ENCODE measurements at regions not wholly inside any gene's neighbourhood (a gene's known extent, or its start where the extent isn't known, plus 50 kb on each side); places are given as distances from the start of the nearest gene placed in this dataset.

DNA sequence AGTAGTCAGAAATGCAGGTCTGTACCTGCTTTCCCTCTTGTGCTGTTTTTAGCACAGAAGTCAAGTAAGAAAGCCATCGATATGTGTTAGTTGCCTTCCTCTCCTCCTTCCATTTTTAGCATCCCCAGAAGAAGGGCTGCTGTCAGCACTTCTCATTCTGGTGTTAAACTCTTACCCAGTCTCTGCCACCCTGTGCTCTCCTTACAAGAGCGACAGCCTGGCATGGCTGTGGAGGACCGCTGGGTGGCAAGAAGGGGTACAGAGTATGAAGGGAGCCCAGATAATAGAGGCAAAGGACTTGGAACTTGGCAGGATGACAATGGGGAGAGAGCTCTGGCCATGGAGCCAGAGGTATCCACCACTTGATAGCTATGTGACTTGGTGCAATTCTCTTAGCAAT, 103.5 kb downstream of the RPS24 start:
- Histone ChIP-seq H3K4me3 (replicated peaks in 1 of 2; ENCODE audit: low read depth in 1 of 2, low read length in 2 of 2) (no peak overlapping the region), H3K36me3 (ENCODE audit: control insufficient read depth in 1 of 2, insufficient read depth in 2 of 2, low read length in 2 of 2) (no peaks in the 10 kb centered on the region), H3K9ac (ENCODE audit: low read length) (no peak overlapping the region), H3K9me3 (ENCODE audit: control insufficient read depth in 1 of 2, insufficient read depth in 1 of 2, low read depth in 1 of 2, low read length in 2 of 2) (no peaks in the 10 kb centered on the region), H3K27ac (ENCODE audit: low read depth, low read length) (no peak overlapping the region), H3K4me2 (ENCODE audit: low read length) (no peak overlapping the region), H3K4me1 (ENCODE audit: control insufficient read depth in 1 of 2, insufficient read depth in 2 of 2, low read length in 2 of 2) (no peaks in the 10 kb centered on the region), H2AFZ (ENCODE audit: low read depth, low read length, poor library complexity, severe bottlenecking) (no peak overlapping the region), H3K27me3 (ENCODE audit: insufficient read depth, low read length) (peaks cover 32% of the 10 kb centered on the region; the same call in 1 of the 2 replicates), H4K20me1 (ENCODE audit: insufficient read depth) (no peaks in the 10 kb centered on the region), H3K9me2 (ENCODE audit: insufficient read depth) (no peaks in the 10 kb centered on the region), H3K79me2 (ENCODE audit: insufficient read depth, low read length) (no peaks in the 10 kb centered on the region)
- intact Hi-C loops (cut with micrococcal nuclease) = no loop called here
- TF ChIP-seq JUND (IDR thresholded peaks at IDR 0.05) (no peak), ZFX (IDR thresholded peaks at IDR 0.05) (no peak), YY1 (IDR thresholded peaks at IDR 0.05; ENCODE audit: extremely low read depth, insufficient replicate concordance, low read depth, low read length) (no peak), SIN3A (IDR thresholded peaks at IDR 0.05; ENCODE audit: low read depth) (no peak), TCF7L2 (IDR thresholded peaks at IDR 0.05; ENCODE audit: borderline replicate concordance, extremely low read depth, insufficient read depth, insufficient read length) (no peak)
- TF ChIP-seq, protein P1, sequence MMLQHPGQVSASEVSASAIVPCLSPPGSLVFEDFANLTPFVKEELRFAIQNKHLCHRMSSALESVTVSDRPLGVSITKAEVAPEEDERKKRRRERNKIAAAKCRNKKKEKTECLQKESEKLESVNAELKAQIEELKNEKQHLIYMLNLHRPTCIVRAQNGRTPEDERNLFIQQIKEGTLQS (IDR thresholded peaks at IDR 0.05) = no peak
- TF ChIP-seq, protein P2, sequence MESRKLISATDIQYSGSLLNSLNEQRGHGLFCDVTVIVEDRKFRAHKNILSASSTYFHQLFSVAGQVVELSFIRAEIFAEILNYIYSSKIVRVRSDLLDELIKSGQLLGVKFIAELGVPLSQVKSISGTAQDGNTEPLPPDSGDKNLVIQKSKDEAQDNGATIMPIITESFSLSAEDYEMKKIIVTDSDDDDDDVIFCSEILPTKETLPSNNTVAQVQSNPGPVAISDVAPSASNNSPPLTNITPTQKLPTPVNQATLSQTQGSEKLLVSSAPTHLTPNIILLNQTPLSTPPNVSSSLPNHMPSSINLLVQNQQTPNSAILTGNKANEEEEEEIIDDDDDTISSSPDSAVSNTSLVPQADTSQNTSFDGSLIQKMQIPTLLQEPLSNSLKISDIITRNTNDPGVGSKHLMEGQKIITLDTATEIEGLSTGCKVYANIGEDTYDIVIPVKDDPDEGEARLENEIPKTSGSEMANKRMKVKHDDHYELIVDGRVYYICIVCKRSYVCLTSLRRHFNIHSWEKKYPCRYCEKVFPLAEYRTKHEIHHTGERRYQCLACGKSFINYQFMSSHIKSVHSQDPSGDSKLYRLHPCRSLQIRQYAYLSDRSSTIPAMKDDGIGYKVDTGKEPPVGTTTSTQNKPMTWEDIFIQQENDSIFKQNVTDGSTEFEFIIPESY (IDR thresholded peaks at IDR 0.05; ENCODE audit: extremely low read depth, insufficient replicate concordance, low read length) = no peak
- TF ChIP-seq, protein P3, sequence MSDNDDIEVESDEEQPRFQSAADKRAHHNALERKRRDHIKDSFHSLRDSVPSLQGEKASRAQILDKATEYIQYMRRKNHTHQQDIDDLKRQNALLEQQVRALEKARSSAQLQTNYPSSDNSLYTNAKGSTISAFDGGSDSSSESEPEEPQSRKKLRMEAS (IDR thresholded peaks at IDR 0.05) = no peak
- DNase-seq (ENCODE audit: low read depth, low spot score) (no peak), ATAC-seq (no peak)
- BruUV-seq (replicated peaks) = no TSS peak
- ChIA-PET POLR2A (no interaction called here), RAD21 (ENCODE audit: low non-redundant PET in 1 of 2, low total read pairs in 2 of 2, uncharacterized antibody in 2 of 2, unreplicated experiment in 2 of 2) (no interaction called here), CTCF (no interaction called here)

DNA sequence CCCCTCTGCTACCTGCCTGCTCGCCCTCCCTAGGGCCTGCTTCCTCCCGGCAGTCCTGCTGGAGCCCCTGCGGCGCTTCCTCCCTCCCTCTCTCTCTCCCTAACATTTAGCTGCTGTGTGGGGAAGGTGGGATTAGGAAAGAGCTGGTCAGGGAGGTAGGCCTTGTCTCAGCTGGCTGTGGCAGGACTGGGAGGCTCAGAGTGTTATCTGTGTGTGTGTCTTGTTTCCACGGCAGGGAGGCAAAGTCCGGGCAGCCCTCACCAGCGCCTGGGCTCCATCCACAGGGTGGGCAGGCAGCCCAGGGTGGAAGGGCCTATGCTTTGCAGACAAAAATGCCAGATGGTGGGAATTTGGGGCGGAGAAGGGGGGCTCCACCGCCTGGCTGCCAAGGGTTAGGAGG, 105.7 kb downstream of the RPS24 start:
- H3K9ac ChIP-seq (ENCODE audit: low read length) = no peak overlapping the region
- no peaks in the 10 kb centered on the region for H4K20me1 ChIP-seq (ENCODE audit: insufficient read depth)
- DNase-seq (ENCODE audit: low read depth, low spot score) (no peak), ATAC-seq (no peak)
- no peaks in the 10 kb centered on the region for H3K36me3 ChIP-seq (ENCODE audit: control insufficient read depth in 1 of 2, insufficient read depth in 2 of 2, low read length in 2 of 2)
- no peaks in the 10 kb centered on the region for H3K9me2 ChIP-seq (ENCODE audit: insufficient read depth)
- RAD21 ChIA-PET (ENCODE audit: low non-redundant PET in 1 of 2, low total read pairs in 2 of 2, uncharacterized antibody in 2 of 2, unreplicated experiment in 2 of 2) = no interaction called here
- no peaks in the 10 kb centered on the region for H3K79me2 ChIP-seq (ENCODE audit: insufficient read depth, low read length)
- no peak overlapping the region for H3K4me3 ChIP-seq (replicated peaks in 1 of 2; ENCODE audit: low read depth in 1 of 2, low read length in 2 of 2)
- H2AFZ ChIP-seq (ENCODE audit: low read depth, low read length, poor library complexity, severe bottlenecking) = no peak overlapping the region
- H3K4me1 ChIP-seq (ENCODE audit: control insufficient read depth in 1 of 2, insufficient read depth in 2 of 2, low read length in 2 of 2) = no peaks in the 10 kb centered on the region
- TF ChIP-seq SRF (IDR thresholded peaks at IDR 0.05; ENCODE audit: low read depth) (no peak), CBX3 (IDR thresholded peaks at IDR 0.05; ENCODE audit: low read depth) (no peak), POLR2AphosphoS5 (IDR thresholded peaks at IDR 0.05; ENCODE audit: low read depth, low read length) (no peak), SP1 (IDR thresholded peaks at IDR 0.05; ENCODE audit: low read depth) (no peak), ZNF274 (IDR thresholded peaks at IDR 0.05; ENCODE audit: low read depth, low read length) (no peak), FOSL1 (IDR thresholded peaks at IDR 0.05; ENCODE audit: low read depth) (no peak), RAD21 (IDR thresholded peaks at IDR 0.05; ENCODE audit: low read depth) (no peak), EZH2 (IDR thresholded peaks at IDR 0.05) (no peak), ZFX (IDR thresholded peaks at IDR 0.05) (no peak), EGR1 (IDR thresholded peaks at IDR 0.05; ENCODE audit: low read depth) (no peak), YY1 (IDR thresholded peaks at IDR 0.05; ENCODE audit: extremely low read depth, insufficient replicate concordance, low read depth, low read length) (no peak), ELF1 (IDR thresholded peaks at IDR 0.05; ENCODE audit: borderline replicate concordance, low read depth) (no peak)
- TF ChIP-seq, protein P2 (IDR thresholded peaks at IDR 0.05; ENCODE audit: extremely low read depth, insufficient replicate concordance, low read length) = no peak
- no peak overlapping the region for H3K27ac ChIP-seq (ENCODE audit: low read depth, low read length)
- intact Hi-C loops (cut with micrococcal nuclease) = no loop called here
- H3K9me3 ChIP-seq (ENCODE audit: control insufficient read depth in 1 of 2, insufficient read depth in 1 of 2, low read depth in 1 of 2, low read length in 2 of 2) = no peaks in the 10 kb centered on the region
- POLR2A ChIA-PET = no interaction called here
- H3K27me3 ChIP-seq (ENCODE audit: insufficient read depth, low read length) = peaks cover 32% of the 10 kb centered on the region; the same call in 1 of the 2 replicates
- CTCF ChIA-PET = no interaction called here
- H3K4me2 ChIP-seq (ENCODE audit: low read length) = no peak overlapping the region
- no TSS peak for BruUV-seq (replicated peaks)

Data from HCT116 (cell line).